SHP77 treated with DMSO at 0.1 percent for 48 hours (cell line): ENCODE measurements at regions not wholly inside any gene's neighbourhood (a gene's known extent, or its start where the extent isn't known, plus 50 kb on each side); places are given as distances from the start of the nearest gene placed in this dataset.
"Not testable (repeated sequence)": the region's sequence is repeated elsewhere in the genome, so short reads cannot be mapped to it uniquely, and the experiment has no call there.

Experiments used
- DNase-seq: peaks from one replicate; lab custom pipeline; 2025; lab: John Stamatoyannopoulos, UW

DNA sequence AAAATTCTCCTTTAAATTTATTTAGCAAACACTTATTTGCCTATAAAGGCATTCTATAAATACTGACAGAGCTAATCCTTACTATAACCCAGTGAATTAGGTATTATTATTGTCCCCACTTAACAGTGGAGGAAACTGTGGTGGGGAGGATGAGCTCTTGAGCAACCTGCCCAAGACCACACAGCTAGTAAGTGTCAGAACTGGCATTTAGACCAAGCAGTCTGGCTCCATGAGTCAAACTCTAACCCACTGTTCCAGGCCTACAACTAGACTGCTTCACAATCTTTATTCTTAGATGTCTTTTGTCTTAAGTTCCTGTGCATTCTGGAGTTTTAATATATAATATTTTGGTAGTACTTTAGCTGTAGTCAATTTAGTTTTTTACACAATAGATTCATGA is 530.8 kb downstream of the BCKDHB start:
- DNase-seq = no peak

DNA sequence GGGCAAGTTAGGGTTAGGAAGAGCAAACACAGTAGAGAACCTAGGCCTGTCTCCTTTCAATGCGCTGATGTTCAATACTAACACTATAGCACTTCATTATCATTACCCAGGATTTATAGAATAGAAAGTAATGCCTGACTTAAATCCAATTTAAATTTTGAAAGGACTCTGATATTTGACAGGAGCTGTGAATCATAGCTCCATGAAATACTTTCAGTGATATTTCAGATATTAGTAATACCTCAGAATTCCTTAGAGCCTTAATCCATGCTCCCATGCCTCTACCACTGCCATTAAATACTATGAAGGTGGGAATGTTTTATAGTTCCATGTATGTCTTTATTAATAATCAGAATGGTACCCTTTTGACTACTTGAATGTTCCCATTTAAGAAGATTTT is 530.2 kb downstream of the BCKDHB start:
- no peak for DNase-seq

DNA sequence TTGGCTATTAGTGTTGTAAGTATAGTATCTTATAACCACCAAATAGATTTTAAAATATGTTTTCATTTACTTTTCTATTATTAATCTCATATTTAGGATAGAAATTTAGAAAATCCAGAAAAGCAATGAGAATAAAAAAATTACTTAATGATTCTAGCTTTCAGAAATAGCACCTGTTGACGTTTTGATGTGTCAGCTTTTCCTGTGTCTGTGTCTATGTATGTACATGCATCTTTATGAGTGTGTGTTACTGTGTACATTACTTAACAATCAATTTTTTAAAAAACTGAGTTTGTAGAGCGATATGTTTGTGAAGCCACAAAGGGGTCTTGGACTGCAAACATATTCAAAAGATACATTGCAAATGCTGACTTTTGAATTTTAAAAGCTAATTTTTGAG is 526.9 kb downstream of the BCKDHB start:
- no peak for DNase-seq

DNA sequence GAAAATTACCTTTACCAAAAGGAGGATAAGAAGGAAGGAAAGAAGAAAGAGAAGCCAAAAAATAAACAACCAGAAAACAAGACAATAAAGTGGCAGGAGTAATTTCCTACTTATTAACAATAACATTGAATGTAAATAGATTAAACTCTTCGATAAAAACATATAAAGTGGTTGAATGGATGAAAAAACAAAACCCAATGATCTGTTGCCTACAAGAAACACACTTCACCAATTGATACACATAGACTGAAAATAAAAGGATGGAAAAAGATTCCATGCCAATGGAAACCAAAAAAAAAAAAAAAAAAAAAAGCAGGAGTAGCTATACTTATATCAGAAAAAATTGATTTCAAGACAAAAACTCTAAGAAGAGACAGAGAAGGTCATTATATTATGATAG is 518.9 kb downstream of the BCKDHB start:
- no peak for DNase-seq

DNA sequence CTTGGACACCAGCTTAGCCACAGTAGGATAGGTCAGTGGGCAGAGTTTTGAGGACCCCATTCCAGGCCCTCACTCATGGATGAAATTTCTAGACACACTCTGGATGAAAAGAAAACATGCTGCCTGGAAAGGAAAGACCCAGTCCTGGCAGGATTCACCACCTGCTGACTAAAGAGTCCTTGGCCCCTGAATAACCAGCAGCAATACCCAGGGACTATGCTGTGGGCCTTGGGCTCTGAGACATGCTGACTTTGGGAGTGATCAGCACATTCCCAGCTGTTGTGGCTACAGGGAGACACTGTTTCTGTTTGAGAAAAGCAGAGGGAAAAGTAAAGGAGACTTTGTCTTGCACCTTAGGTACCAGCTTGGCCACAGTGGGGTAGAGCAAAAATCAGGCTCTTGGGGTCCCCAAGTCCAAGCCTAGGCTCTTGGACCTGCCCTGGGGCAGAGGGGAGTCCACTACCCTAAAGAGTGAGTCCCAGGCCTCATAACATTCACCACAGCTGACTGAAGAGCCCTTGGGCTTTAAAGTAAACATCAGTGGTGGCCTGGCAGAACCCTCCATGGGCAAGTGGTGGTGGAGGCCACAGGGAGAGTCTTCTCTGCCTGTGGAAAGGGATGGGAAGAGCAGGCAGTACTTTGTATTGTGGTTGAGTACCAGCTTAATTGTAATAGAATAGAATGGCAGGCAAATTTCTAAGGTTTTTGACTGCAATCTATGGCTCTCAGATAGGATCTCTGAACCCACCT is 516.8 kb downstream of the BCKDHB start:
- no peak for DNase-seq

DNA sequence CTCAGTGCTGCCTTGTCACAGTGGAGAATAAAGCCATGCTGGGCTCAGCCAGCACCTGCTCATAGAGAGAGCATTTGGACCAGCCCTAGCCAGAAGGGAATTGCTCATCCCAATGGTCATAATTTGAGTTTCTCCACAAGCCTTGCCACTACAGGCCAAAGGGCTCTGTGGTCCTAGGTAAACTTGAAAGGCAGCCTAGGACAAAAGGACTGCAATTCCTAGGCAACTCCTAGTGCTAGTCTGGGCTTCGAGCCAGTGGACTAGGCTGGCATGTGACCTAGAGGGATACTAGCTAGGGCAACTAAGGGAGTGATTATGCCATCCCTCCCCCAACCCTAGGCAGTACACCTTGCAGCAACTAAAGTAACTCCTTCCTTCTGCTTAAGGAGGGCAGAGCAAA is 516.2 kb downstream of the BCKDHB start:
- DNase-seq = peak; percentile 16

DNA sequence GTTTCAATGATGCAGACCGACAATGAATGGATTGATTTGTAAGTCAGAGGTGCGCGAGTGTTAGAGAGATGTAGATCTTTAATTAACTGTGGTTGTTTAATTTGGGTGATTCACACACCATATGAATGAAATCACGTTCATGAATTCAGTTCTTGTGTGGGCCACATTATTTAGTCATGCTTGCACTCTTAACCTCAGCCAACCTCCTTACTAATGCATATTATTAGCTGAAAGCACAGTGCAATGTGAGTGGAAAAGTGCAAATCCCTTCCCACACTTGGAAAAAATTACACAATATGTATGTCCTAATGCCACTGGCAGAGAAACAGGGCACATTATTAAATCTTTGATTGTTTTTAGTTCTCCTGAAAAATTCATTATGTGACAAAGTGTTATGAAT is 512.5 kb downstream of the BCKDHB start:
- no peak for DNase-seq

DNA sequence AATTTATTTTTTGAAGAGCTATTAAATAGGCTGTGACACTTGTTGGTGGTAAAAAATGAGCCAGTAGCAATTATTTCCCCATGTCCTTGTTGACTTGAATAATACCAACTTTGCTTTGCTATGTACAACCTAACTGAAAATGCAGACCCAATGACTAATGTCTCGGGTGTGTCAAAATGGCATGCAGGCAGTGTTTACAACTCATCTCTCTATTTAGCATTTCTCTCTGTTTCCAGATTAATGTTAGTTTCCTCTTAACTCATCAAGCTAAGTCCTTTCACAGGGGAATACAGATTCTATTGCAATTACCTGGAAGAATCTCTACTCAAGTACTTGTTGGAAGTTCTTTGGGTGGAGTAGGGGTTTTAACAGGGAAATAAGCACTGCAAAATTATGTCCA is 504.4 kb downstream of the BCKDHB start:
- no peak for DNase-seq

DNA sequence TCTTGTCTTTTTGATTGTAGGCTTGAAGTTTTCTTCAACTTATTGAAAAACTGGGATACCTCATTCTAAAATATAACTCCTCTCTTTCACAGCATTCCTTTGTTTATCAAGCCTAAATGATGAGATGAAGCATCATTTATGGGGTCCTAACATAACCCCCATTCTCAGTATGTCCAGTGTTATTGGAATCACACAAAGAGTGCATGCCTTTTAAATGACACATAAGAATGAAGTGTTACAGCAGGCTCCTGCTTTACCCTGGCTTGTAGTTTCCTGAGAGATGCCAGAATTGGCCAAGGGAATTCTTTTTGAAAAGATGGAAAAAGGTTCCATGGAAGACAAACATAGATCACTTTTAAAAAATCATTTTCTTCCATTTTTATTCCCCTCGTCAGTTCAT is 502.4 kb downstream of the BCKDHB start:
- no peak for DNase-seq

DNA sequence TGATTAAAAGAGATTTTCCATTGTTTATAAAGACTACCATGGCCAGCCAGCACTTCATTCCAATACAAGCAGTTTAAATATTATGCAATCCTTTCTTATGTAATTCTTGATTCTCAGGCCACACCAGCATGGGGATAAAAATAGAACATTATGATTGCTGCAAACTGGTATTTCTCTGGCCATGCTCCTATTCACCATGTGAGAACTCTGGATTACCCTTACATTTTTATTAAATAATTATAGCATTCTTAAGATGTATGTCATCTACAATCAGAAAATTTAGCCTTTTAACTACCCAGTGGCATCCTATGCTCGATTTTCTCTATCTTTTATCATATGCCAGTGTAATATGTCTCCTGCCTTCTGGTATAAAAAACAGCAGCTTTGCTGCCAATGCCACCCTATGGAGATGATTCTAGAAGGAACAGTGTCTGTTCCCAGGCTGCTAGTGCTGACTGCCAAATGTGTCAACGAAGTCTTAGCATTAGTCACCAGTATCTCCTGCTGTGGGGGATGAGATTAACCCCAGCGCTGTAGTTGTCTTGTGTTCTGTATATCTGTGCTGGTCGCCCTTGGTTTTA is 501.4 kb downstream of the BCKDHB start:
- DNase-seq = no peak

DNA sequence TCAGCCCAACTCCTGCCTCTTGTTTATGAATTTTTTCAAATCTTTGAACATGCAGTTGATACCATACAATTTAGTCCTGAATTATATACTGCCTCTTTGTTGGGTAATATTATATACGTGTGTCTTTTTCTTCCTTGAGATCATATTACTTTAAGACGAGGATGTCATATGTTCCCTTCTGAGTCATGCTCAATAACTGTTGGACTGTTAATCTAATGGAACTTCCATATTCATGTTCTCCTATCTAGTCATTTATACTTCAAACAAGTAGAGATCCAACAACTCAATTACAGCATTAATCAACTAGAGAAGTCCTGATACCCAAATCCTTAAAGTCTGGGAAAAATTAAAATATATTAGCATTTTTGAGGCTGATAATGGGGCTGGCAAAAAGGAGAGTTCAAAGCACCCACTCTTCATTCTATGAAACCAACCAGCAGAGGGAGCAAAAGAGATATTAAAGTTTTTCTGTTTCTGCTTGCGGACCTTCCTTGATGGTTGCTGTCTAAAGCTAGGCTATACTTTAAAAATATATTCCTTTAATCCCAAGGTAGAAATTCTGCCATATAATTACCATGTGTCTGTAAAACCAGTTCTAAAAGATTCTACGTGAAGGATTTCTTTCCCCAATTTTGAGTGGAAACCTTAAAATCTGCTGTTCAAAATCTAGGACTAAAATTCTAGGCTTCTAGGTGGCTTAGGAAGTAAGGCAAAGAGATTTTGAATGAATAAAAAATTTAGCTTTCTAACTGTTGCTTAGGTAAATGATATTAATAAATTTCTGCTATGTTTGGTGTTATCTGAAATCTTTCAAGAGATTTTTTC is 498.9 kb downstream of the BCKDHB start:
- peak; percentile 49 for DNase-seq

DNA sequence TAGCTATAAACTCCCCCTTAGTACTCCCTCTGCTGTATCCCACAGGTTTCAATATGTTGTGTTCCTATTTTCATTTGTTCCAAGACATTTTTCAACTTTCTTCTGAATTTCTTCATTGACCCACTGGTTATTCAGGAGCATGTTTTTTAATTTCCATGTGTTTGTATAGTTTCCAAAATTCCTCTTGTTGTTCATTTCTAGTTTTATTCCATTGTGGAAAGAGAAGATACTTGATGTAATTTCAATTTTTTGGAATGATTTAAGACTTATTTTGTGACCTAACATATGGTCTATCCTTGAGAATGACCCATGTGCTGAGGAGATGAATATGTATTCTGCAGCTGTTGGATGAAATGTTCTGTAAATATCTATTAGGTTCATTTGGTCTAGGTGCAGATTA is 497.2 kb downstream of the BCKDHB start:
- no peak for DNase-seq

DNA sequence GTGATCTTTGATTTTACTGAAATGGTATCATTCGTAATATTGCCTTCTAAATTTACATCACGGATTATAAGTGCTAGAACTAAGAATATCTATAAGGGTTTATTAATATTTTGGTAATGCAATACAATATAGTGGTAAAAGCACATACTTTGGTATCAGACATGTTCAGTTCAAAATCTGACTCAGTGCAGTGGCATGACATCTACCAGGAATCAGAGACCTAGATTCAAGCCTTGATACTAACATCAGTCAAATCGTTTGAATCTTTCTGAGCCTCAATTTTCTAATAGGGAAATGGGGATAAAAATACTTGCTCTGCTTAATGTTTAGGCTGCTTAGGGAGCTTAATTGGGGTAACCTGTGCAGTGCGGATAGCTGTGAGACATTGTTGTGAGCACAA is 488.0 kb downstream of the BCKDHB start:
- no peak for DNase-seq

DNA sequence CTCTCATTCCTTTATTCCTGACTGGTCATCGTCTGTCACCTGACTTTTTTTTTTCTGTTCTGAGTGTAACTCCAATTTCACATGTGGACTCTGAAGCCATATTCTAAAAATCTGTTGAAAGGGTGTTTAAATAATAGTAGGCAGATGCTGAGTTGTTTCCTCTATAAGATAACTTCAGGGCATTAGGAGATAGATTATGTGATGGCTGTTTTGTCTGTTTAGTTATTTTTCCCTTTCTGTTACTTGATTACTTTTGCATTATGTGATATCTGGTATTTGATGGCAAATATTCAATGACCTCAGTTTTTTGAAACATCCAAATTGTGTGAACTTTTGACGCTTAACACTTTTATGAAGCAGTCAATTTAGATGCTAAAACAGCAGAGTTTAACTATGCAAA is 486.0 kb downstream of the BCKDHB start:
- no peak for DNase-seq

DNA sequence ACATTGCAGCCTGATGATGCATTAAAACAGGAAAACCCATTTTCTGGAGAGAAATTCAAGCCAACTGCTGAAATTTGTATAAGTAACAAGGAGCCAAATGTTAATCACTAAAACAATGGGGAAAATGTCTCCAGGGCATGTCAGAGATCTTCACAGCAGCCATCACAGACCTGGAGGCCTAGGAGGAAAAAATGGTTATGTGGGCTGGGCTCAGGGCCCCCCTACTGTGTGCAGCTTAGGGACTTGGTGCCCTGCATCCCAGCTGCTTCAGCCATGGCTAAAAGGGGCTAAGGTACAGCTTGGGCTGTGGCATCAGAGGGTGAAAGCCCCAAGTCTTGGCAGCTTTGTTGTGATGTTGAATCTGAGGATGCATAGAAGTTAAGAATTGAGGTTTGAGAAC is 479.8 kb downstream of the BCKDHB start:
- DNase-seq = no peak

DNA sequence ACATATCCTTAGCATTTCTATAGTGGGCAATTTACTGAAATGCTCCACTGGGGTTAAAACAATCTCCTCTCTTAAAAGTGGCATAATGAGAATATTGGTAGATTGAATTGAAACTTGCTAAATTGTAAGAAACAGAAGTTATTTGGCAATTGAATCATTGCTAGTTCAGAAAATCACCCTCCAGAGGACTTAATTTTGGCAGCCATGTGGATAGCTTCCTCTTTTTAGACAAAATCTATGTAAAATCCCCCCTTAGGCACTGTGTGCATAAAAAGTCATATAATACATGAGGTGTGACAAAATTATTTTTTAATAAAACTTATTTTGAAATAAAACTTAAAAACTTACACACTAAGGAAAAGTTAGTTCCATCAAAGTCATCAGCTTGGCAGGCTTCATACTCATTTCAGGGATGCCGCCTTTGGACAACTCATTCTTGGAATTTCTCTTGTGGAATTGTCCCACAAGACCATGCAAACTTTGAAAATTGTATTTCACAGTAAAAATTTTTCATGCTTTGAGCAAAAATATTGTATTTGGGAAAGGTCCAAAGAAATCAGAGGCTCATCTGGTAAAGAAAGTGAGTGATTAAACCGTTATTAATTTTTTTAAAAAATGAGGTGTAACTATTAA is 473.0 kb downstream of the BCKDHB start:
- DNase-seq = no peak

DNA sequence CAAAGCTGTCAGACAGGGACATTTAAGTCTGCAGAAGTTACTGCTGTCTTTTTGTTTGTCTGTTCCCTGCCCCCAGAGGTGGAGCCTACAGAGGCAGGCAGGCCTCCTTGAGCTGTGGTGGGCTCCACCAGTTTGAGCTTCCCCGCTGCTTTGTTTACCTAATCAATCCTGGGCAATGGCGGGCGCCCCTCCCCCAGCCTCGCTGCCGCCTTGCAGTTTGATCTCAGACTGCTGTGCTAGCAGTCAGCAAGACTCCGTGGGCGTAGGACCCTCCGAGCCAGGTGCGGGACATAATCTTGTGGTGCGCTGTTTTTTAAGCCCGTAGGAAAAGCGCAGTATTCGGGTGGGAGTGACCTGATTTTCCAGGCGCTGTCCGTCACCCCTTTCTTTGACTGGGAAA is 466.8 kb downstream of the BCKDHB start:
- DNase-seq = not testable (repeated sequence)

DNA sequence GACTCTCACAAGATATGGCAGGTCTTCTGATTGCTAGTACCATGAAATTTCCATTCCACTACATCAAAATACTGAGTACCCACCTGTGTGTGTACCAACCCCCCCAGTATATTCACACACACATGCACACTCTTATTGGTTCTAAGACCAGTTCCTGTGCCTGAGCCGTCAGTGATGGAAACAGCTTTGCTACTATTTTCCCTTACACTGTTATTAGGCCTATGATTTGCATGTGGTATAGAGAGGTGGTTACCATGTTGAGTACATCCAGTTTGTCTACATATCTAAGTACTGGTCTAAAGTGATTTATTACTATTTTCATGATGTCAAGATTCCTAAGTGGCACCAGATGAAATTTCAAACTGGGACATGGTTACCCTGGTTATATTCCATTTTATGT is 459.9 kb downstream of the BCKDHB start:
- no peak for DNase-seq

DNA sequence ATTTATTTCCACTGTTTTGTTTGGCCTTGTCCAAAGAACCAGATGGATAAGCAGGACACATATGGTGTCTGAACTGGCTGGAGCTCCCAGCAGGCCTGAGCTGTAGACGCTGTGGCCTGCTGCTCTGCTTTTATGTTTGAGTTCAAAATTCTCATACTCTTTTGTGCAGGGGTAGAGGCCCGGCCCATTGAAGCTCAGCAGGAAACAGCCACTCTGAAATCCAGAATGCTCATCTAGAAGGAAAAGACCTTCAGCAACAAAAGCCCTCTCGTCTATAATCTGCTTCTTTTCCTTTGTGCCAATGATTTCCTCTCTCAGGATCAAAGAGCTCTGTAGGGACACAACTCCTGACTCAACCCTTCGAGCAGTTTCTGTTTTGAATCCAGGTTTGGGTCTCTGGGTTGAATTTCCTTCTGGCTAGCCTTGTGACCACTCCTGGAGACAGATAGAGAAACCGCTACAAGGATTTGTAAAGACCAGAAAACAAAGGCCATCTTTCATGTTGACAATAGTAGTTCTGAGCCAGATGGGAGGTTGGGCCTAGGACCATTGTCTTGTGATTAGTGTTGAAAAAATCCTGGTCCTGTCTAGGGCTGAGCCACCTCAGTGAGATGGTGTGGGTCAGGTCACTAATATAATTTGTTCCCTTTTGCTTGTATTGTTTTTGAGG is 446.7 kb downstream of the BCKDHB start:
- DNase-seq = no peak

DNA sequence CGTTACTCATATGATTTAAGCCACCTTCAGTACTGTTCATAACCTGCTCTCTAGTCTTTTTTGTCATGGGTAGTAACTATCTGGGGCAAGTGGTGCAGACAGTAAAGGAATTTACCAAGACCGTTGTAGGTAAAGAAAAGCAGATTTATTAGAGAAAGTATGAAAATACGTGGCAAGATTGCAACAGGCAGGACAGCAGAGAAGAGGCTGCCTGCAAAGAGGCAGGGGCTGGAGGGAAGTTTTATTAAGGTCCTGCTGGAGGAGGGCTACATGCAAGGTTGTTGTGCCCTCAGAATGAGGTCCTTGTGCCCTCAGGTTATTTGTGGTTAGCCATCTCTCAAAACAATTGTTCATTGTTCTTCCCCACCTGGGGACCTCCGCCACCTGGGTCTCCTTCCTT is 444.3 kb downstream of the BCKDHB start:
- DNase-seq = no peak

DNA sequence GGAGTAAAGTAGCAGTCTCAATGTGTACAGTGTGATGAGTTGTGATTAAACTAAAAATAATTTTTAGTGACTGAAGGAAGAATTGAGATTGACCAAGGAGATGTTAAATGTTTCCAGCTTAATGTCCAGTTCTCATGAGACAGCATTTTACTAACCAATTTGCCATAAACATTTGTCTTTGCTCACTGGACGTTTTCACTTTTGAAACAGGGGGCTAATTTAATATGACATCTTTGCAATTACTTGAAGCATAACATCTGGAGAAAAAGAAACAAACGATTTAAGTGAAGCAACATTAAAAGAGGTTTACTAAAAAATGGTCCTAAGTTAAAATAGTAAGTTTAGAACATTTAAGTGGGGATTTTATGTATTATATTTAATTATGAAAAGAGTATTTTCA is 443.8 kb downstream of the BCKDHB start:
- no peak for DNase-seq

DNA sequence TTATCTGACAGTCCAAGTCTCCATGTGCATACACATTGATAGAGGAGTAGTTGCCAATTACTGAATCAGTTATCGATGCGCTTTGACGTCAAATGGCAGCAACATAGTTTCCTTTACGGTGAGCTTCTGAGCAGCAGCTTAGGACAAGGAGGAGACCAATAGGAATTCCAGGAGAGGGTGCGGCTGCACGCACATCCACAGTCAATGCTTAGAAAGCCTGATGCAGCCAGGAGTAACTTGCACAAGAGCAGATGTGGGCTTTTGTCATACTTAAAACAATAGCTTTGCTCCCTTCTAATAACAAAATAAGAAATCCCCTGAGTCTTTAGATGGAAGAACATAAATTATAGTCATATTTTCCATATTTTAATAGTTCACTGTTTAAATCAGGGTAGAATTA is 442.1 kb downstream of the BCKDHB start:
- no peak for DNase-seq
